NCI-H526 (cell line): ENCODE measurements at regions not wholly inside any gene's neighbourhood (a gene's known extent, or its start where the extent isn't known, plus 50 kb on each side); places are given as distances from the start of the nearest gene placed in this dataset.
"Not testable (repeated sequence)": the region's sequence is repeated elsewhere in the genome, so short reads cannot be mapped to it uniquely, and the experiment has no call there.

Experiments used
- DNase-seq, 2 experiments: peaks; one replicate each; lab custom pipeline; 2025; lab: John Stamatoyannopoulos, UW

DNA sequence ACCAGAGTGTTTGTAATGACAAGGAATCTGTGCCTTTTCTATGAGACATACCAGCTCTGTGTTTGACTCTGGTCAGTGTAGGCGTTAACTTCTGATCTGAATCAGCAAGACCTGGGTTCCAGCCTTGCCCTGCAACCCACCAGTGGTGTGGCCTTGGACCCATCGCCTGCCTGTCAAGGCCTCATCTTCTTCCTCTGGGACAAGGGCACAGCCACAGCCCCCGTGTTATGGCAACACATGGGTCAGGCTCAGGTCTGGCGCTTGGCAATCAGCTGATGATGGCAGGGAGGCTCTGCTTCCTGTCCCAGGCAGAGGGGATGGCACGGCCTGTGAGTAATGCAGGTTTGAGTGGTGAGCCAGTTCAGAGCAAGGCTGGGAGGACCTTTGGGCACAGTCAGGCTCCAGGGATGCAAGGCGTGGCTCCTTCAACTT lies 69.1 kb upstream of the PLGLB2 start:
- DNase-seq: not testable (repeated sequence)

DNA sequence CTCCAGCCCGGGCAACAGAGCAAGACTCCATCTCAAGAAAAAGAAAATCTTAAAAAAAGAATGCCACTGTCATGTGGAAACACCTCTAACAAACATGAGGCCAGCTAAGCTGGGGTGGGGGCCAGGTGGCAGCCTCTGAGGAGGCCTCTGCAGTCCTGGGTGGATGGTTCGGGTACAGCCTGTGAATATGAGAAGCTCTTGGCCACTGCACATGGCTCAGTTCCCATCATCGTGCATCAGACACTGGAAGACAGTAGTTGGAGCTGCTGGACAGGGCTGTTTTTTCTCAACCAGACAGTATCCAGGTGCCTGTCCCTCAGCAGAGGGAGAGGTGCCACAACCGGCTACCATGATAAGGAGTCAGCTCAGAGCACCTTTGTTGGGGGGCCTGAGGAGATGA lies 67.9 kb upstream of the PLGLB2 start:
- not testable (repeated sequence) for DNase-seq

GRCh38 chr2:87680691-87681090 lies 67.2 kb upstream of the PLGLB2 start:
- DNase-seq: not testable (repeated sequence)

DNA sequence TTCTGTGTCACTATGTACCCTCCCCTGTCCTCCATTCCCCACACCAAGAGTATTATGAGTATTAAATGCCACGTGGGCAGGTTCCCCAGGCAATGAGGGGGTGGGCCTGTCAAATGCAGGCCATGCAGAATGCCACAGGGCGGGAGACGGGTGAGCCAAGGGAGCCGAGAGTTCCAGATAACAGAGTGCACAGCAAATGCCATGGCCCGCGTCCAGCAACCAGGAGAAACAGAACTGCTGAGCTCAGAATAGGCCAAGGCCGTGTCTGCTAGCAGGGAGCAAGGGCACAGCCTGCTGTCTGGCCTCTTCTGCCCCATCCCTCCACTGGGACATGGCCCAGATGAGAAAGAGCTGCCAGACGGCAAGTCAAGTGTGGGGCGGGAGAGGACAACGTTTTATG lies 64.4 kb upstream of the PLGLB2 start:
- DNase-seq: not testable (repeated sequence)

- DNase-seq: not testable (repeated sequence)
Observed at GRCh38 chr2:87683961-87684360, 63.9 kb upstream of the PLGLB2 start.

DNA sequence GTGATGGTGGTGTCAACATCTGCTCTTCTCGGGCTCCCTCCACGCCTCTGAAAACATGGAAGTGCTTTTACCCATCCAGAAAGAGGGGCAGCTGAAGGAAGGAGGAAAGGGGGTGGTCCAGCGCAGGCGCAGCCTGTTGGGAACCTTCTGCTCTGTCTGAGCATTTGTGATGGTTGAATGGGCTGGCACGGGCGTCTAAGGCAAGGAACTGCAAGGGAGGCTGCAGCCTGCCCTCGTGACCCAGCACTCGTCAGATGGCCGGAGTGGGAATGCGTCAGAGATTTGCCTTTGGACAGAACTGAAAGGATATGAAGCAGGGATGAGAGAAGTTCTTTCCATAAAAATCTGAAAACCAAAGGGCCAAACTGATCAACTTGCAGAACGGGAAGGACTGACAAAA lies 62.3 kb upstream of the PLGLB2 start:
- not testable (repeated sequence) for DNase-seq

GRCh38 chr2:87686873-87687549 lies 60.9 kb upstream of the PLGLB2 start:
- DNase-seq: not testable (repeated sequence)

- DNase-seq: not testable (repeated sequence)
Observed at GRCh38 chr2:87687550-87688270, 60.2 kb upstream of the PLGLB2 start.

GRCh38 chr2:87691899-87692592 lies 55.8 kb upstream of the PLGLB2 start:
- not testable (repeated sequence) for DNase-seq

DNA sequence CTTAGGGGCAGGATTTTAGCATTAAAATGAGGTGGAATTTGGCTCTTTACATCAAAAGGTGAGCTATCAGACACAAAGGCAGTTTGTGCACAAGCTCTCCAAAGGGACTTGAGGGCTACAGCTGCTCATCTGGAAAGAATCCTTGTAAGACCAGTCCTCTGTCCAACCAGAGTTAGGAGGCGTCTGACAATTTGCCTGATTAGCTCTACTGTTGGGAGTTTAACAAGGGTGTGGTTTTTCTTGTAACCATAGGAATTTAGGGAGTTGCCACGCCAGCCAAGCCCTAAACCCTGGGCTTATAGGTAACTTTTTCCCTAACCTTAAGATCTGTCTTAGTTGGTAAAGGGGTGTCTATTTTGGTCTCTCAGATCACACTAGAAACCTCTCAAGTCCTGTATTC lies 55.0 kb upstream of the PLGLB2 start:
- DNase-seq: not testable (repeated sequence)

GRCh38 chr2:87693882-87694281 lies 54.0 kb upstream of the PLGLB2 start:
- not testable (repeated sequence) for DNase-seq

GRCh38 chr2:87695596-87696323 lies 52.1 kb upstream of the PLGLB2 start:
- not testable (repeated sequence) for DNase-seq
